Activated T-cell treated with anti-CD3 and anti-CD28 coated beads, Interleukin-2, amount 50 U/mL, for 4 hours (primary cell): ENCODE measurements at regions not wholly inside any gene's neighbourhood (a gene's known extent, or its start where the extent isn't known, plus 50 kb on each side); places are given as distances from the start of the nearest gene placed in this dataset.

Experiments used
- ATAC-seq, 2 donors: fragments of 200-7000 bp; cut with Tn5 transposase; one replicate each; pipeline ENCODE4 v1.10.0; 2021
- DNase-seq: peaks from one replicate; pipeline ENCODE4 v3.0.0-alpha.2; 2020
- H3K27me3 Mint-ChIP-seq: one replicate; pipeline ENCODE4 v1.8.0; 2021; ENCODE audit warnings: low read depth, mixed read lengths
- H3K36me3 Mint-ChIP-seq: one replicate; pipeline ENCODE4 v1.8.0; 2022; ENCODE audit warnings: mixed read lengths; ENCODE audit not compliant: insufficient read depth
- H3K4me1 Mint-ChIP-seq: one replicate; pipeline ENCODE4 v1.8.0; 2021; ENCODE audit warnings: low read depth, mixed read lengths
- H3K4me3 Mint-ChIP-seq: one replicate; pipeline ENCODE4 v1.8.0; 2021; ENCODE audit warnings: mild to moderate bottlenecking, moderate library complexity, mixed read lengths
- H3K9me3 Mint-ChIP-seq: one replicate; pipeline ENCODE4 v1.8.0; 2021; ENCODE audit warnings: mixed read lengths

- Mint-ChIP-seq H3K4me3 (no peak overlapping the region), H3K4me1 (peaks cover 9% of the 10 kb centered on the region), H3K36me3 (no peaks in the 10 kb centered on the region), H3K9me3 (no peaks in the 10 kb centered on the region), H3K27me3 (peaks cover 2% of the 10 kb centered on the region)
- ATAC-seq (no peak), DNase-seq (no peak)
These were observed 188.2 kb upstream of the CIBAR2 start for GRCh38 chr16:85300406-85300968.

- H3K36me3 Mint-ChIP-seq = no peaks in the 10 kb centered on the region
- H3K4me1 Mint-ChIP-seq = peaks cover 13% of the 10 kb centered on the region
- no peaks in the 10 kb centered on the region for H3K9me3 Mint-ChIP-seq
- no peak for DNase-seq
- H3K27me3 Mint-ChIP-seq = peaks cover 4% of the 10 kb centered on the region
- no peak for ATAC-seq
- H3K4me3 Mint-ChIP-seq = no peak overlapping the region
These were observed 189.0 kb upstream of the CIBAR2 start for GRCh38 chr16:85301231-85301630.

- H3K4me1 Mint-ChIP-seq = peaks cover 18% of the 10 kb centered on the region
- DNase-seq (no peak), ATAC-seq (no peak)
- H3K36me3 Mint-ChIP-seq = no peaks in the 10 kb centered on the region
- no peak overlapping the region for H3K4me3 Mint-ChIP-seq
- no peaks in the 10 kb centered on the region for H3K9me3 Mint-ChIP-seq
- H3K27me3 Mint-ChIP-seq = peaks cover 2% of the 10 kb centered on the region
These were observed 190.0 kb upstream of the CIBAR2 start for GRCh38 chr16:85302018-85302847.

GRCh38 chr16:85302848-85303353, 190.6 kb upstream of the CIBAR2 start:
- ATAC-seq (no peak), DNase-seq (no peak)
- Mint-ChIP-seq H3K36me3 (no peaks in the 10 kb centered on the region), H3K4me3 (peak overlapping the region; percentile 64), H3K4me1 (peaks cover 23% of the 10 kb centered on the region), H3K9me3 (no peaks in the 10 kb centered on the region), H3K27me3 (peaks cover 2% of the 10 kb centered on the region)

GRCh38 chr16:85303354-85303883, 191.1 kb upstream of the CIBAR2 start:
- Mint-ChIP-seq H3K36me3 (no peaks in the 10 kb centered on the region), H3K4me1 (peaks cover 28% of the 10 kb centered on the region), H3K4me3 (peak overlapping the region; percentile 64), H3K27me3 (peaks cover 2% of the 10 kb centered on the region), H3K9me3 (no peaks in the 10 kb centered on the region)
- ATAC-seq (peak; percentile 36 to 68), DNase-seq (peak; percentile 71)

GRCh38 chr16:85304337-85304736, 192.1 kb upstream of the CIBAR2 start:
- DNase-seq (no peak), ATAC-seq (no peak)
- Mint-ChIP-seq H3K4me3 (no peak overlapping the region), H3K4me1 (peaks cover 33% of the 10 kb centered on the region), H3K27me3 (peaks cover 2% of the 10 kb centered on the region), H3K9me3 (no peaks in the 10 kb centered on the region), H3K36me3 (no peaks in the 10 kb centered on the region)

GRCh38 chr16:85306071-85306792, 194.0 kb upstream of the CIBAR2 start:
- Mint-ChIP-seq H3K9me3 (no peaks in the 10 kb centered on the region), H3K4me3 (no peak overlapping the region), H3K4me1 (peaks cover 46% of the 10 kb centered on the region)

GRCh38 chr16:85306793-85307551, 194.7 kb upstream of the CIBAR2 start:
- H3K4me3 Mint-ChIP-seq = no peak overlapping the region

More at GRCh38 chr16:85306071-85306792, 194.0 kb upstream of the CIBAR2 start:
- Mint-ChIP-seq H3K27me3 (peaks cover 2% of the 10 kb centered on the region), H3K36me3 (no peaks in the 10 kb centered on the region)
- ATAC-seq (peak; percentile 85), DNase-seq (peak; percentile 68)

GRCh38 chr16:85307552-85308364, 195.5 kb upstream of the CIBAR2 start:
- no peaks in the 10 kb centered on the region for H3K9me3 Mint-ChIP-seq
- no peaks in the 10 kb centered on the region for H3K36me3 Mint-ChIP-seq
- peaks cover 55% of the 10 kb centered on the region for H3K4me1 Mint-ChIP-seq
- no peak for DNase-seq
- ATAC-seq = no peak
- H3K27me3 Mint-ChIP-seq = peaks cover 7% of the 10 kb centered on the region
- H3K4me3 Mint-ChIP-seq = no peak overlapping the region

More at GRCh38 chr16:85306793-85307551, 194.7 kb upstream of the CIBAR2 start:
- DNase-seq (no peak), ATAC-seq (no peak)
- Mint-ChIP-seq H3K27me3 (peaks cover 5% of the 10 kb centered on the region), H3K4me1 (peaks cover 50% of the 10 kb centered on the region), H3K36me3 (no peaks in the 10 kb centered on the region), H3K9me3 (no peaks in the 10 kb centered on the region)

GRCh38 chr16:85308611-85309540, 196.6 kb upstream of the CIBAR2 start:
- peaks cover 53% of the 10 kb centered on the region for H3K4me1 Mint-ChIP-seq
- DNase-seq (no peak), ATAC-seq (no peak)
- H3K4me3 Mint-ChIP-seq = no peak overlapping the region
- H3K36me3 Mint-ChIP-seq = no peaks in the 10 kb centered on the region
- no peaks in the 10 kb centered on the region for H3K9me3 Mint-ChIP-seq
- peaks cover 7% of the 10 kb centered on the region for H3K27me3 Mint-ChIP-seq

GRCh38 chr16:85309656-85310587, 197.7 kb upstream of the CIBAR2 start:
- Mint-ChIP-seq H3K36me3 (no peaks in the 10 kb centered on the region), H3K9me3 (no peaks in the 10 kb centered on the region), H3K4me3 (peak overlapping the region; percentile 11), H3K4me1 (peaks cover 49% of the 10 kb centered on the region), H3K27me3 (peaks cover 7% of the 10 kb centered on the region)
- ATAC-seq = no peak
- DNase-seq = no peak
